H9 (cell line): ENCODE measurements at regions not wholly inside any gene's neighbourhood (a gene's known extent, or its start where the extent isn't known, plus 50 kb on each side); places are given as distances from the start of the nearest gene placed in this dataset.

Experiments
- DNase-seq: peaks from one replicate; pipeline ENCODE4 v3.0.0-alpha.2; 2017
- H2AFZ ChIP-seq: one replicate; pipeline ENCODE4 v1.6.1; 2013; ENCODE audit warnings: mild to moderate bottlenecking, low read length, control low read depth, moderate library complexity
- H2AK5ac ChIP-seq: 2 replicates; pipeline ENCODE4 v1.6.1; 2013; ENCODE audit warnings: low read length, control low read depth, mixed read lengths; ENCODE audit not compliant: insufficient read length
- H2BK120ac ChIP-seq: one replicate; pipeline ENCODE4 v1.6.1; 2013; ENCODE audit warnings: low read depth, mild to moderate bottlenecking, low read length, control low read depth, inconsistent platforms; ENCODE audit not compliant: poor library complexity, severe bottlenecking
- H2BK12ac ChIP-seq: 2 replicates; pipeline ENCODE4 v1.6.1; 2013; ENCODE audit warnings: low read length, control low read depth, mixed read lengths, low read depth; ENCODE audit not compliant: insufficient read length
- H2BK15ac ChIP-seq: 2 replicates; pipeline ENCODE4 v1.6.1; 2013; ENCODE audit warnings: low read depth, low read length, control low read depth
- H2BK20ac ChIP-seq: one replicate; pipeline ENCODE4 v1.6.1; 2013; ENCODE audit warnings: low read depth, mild to moderate bottlenecking, low read length, control low read depth, inconsistent platforms; ENCODE audit not compliant: poor library complexity, severe bottlenecking
- H2BK5ac ChIP-seq: 2 replicates; pipeline ENCODE4 v1.6.1; 2013; ENCODE audit warnings: low read length, control low read depth, mixed read lengths; ENCODE audit not compliant: insufficient read length
- H3K14ac ChIP-seq: 2 replicates; pipeline ENCODE4 v1.6.1; 2013; ENCODE audit warnings: low read length, control low read depth; ENCODE audit not compliant: insufficient read depth
- H3K18ac ChIP-seq: 2 replicates; pipeline ENCODE4 v1.6.1; 2013; ENCODE audit warnings: low read depth, mild to moderate bottlenecking, mixed read lengths, low read length, control low read depth; ENCODE audit not compliant: insufficient read length
- H3K23ac ChIP-seq: 2 replicates; pipeline ENCODE4 v1.6.1; 2013; ENCODE audit warnings: low read length, control low read depth, mixed read lengths, low read depth; ENCODE audit not compliant: insufficient read length
- H3K23me2 ChIP-seq: 2 replicates; pipeline ENCODE4 v1.6.1; 2013; ENCODE audit warnings: low read depth, mild to moderate bottlenecking, mixed read lengths, low read length, control low read depth; ENCODE audit not compliant: insufficient read length, poor library complexity, severe bottlenecking
- H3K27ac ChIP-seq: 2 replicates; pipeline ENCODE4 v1.5.1; 2013; ENCODE audit warnings: low read length, control low read depth, mixed read lengths, low read depth; ENCODE audit not compliant: insufficient read length
- H3K27me3 ChIP-seq: 2 replicates; pipeline ENCODE4 v1.6.1; 2013; ENCODE audit warnings: low read length, control low read depth, inconsistent platforms; ENCODE audit not compliant: insufficient read depth
- H3K4ac ChIP-seq: 2 replicates; pipeline ENCODE4 v1.6.1; 2013; ENCODE audit warnings: low read depth, mild to moderate bottlenecking, control low read depth, inconsistent platforms, low read length, moderate library complexity
- H3K4me1 ChIP-seq: 2 replicates; pipeline ENCODE4 v1.6.1; 2013; ENCODE audit warnings: low read length, control low read depth, inconsistent platforms; ENCODE audit not compliant: insufficient read depth
- H3K4me2 ChIP-seq: 2 replicates; pipeline ENCODE4 v1.6.1; 2013; ENCODE audit warnings: low read length, control low read depth, mixed read lengths; ENCODE audit not compliant: insufficient read length, insufficient read depth
- H3K56ac ChIP-seq: 2 replicates; pipeline ENCODE4 v1.6.1; 2013; ENCODE audit warnings: low read depth, mild to moderate bottlenecking, mixed read lengths, low read length, control low read depth; ENCODE audit not compliant: insufficient read length
- H3K79me1 ChIP-seq: 2 replicates; pipeline ENCODE4 v1.6.1; 2013; ENCODE audit warnings: low read depth, mild to moderate bottlenecking, moderate library complexity, low read length, control low read depth, inconsistent platforms; ENCODE audit not compliant: insufficient read depth, poor library complexity, severe bottlenecking
- H3K79me2 ChIP-seq: 2 replicates; pipeline ENCODE4 v1.6.1; 2013; ENCODE audit warnings: low read length, control low read depth, inconsistent platforms; ENCODE audit not compliant: insufficient read depth
- H3K9ac ChIP-seq: 2 replicates; pipeline ENCODE4 v1.6.1; 2013; ENCODE audit warnings: low read length, control low read depth, mixed read lengths; ENCODE audit not compliant: insufficient read length; ENCODE audit errors: extremely low read depth
- H3K9me3 ChIP-seq: one replicate; pipeline ENCODE4 v1.6.1; 2013; ENCODE audit warnings: low read depth, low read length, inconsistent platforms; ENCODE audit not compliant: control insufficient read depth
- H3T11ph ChIP-seq: one replicate; pipeline ENCODE4 v1.6.1; 2013; ENCODE audit warnings: mild to moderate bottlenecking, low read length, control low read depth, inconsistent platforms
- H4K20me1 ChIP-seq: one replicate; pipeline ENCODE4 v1.6.1; 2013; ENCODE audit not compliant: control insufficient read depth, insufficient read length, insufficient read depth
- H4K5ac ChIP-seq: 2 replicates; pipeline ENCODE4 v1.6.1; 2013; ENCODE audit warnings: low read depth, mild to moderate bottlenecking, mixed read lengths, low read length, control low read depth; ENCODE audit not compliant: insufficient read length
- H4K8ac ChIP-seq: replicated peaks from 2 replicates; pipeline ENCODE4 v1.6.1; 2013; ENCODE audit warnings: low read length, control low read depth, mixed read lengths, low read depth; ENCODE audit not compliant: insufficient read length
- H4K91ac ChIP-seq: 2 replicates; pipeline ENCODE4 v1.6.1; 2013; ENCODE audit warnings: low read depth, mild to moderate bottlenecking, moderate library complexity, mixed read lengths, low read length, control low read depth; ENCODE audit not compliant: insufficient read length
- H3K27ac Mint-ChIP-seq, 3 experiments: 2 replicates in 2 of 3; 3 replicates in 1 of 3; pipeline ENCODE4 v1.8.0; 2020 to 2021; ENCODE audit warnings: mixed read lengths in 3 of 3, mild to moderate bottlenecking in 1 of 3, moderate library complexity in 1 of 3
- H3K27me3 Mint-ChIP-seq: 2 replicates; pipeline ENCODE4 v1.8.0; 2021; ENCODE audit warnings: low read depth, mild to moderate bottlenecking, moderate library complexity, mixed read lengths
- H3K36me3 Mint-ChIP-seq, 3 experiments: 2 replicates in 2 of 3; 3 replicates in 1 of 3; pipeline ENCODE4 v1.8.0; 2020 to 2021; ENCODE audit warnings: low read depth in 3 of 3, mixed read lengths in 3 of 3; ENCODE audit not compliant: insufficient read depth in 1 of 3
- H3K4me1 Mint-ChIP-seq, 2 experiments: 2 replicates each; pipeline ENCODE4 v1.8.0; 2020; ENCODE audit warnings: mixed read lengths in 2 of 2
- H3K4me3 Mint-ChIP-seq, 2 experiments: 2 replicates in 1 of 2; 3 replicates in 1 of 2; pipeline ENCODE4 v1.8.0; 2020 to 2021; ENCODE audit warnings: mild to moderate bottlenecking in 2 of 2, mixed read lengths in 2 of 2, moderate library complexity in 1 of 2
- H3K9me3 Mint-ChIP-seq, 2 experiments: 2 replicates in 1 of 2; 3 replicates in 1 of 2; pipeline ENCODE4 v1.8.0; 2020; ENCODE audit warnings: mild to moderate bottlenecking in 2 of 2, mixed read lengths in 2 of 2, moderate library complexity in 1 of 2
- CTCF ChIP-seq: fragments of 200-600 bp; sonication (generic); conservative IDR thresholded peaks from 3 replicates; pipeline ENCODE4 v1.8.0; 2021; ENCODE audit warnings: antibody characterized with exemption, mild to moderate bottlenecking
- WGBS: extraction: QIAGEN DNeasy Blood & Tissue Kit; methylation state at CpG from one replicate; pipeline ENCODE4 v1.1.7; 2013; ENCODE audit warnings: missing lambda C conversion rate, low lambda C conversion rate, mixed read lengths; ENCODE audit not compliant: insufficient read length; ENCODE audit errors: extremely low coverage; 5-methylcytosine and 5-hydroxymethylcytosine counted together

- no peak overlapping the region for H3K9ac ChIP-seq
- no peaks in the 10 kb centered on the region for H3K4me1 ChIP-seq
- TF ChIP-seq CTCF, result peak; percentile 62
- no peak overlapping the region for H4K5ac ChIP-seq
- no peaks in the 10 kb centered on the region for H3K36me3 Mint-ChIP-seq
- H2BK120ac ChIP-seq, result no peak overlapping the region
- H3K23me2 ChIP-seq, result no peaks in the 10 kb centered on the region
- peaks cover 14 to 19% of the 10 kb centered on the region in 2 experiments for H3K4me1 Mint-ChIP-seq
- H3K18ac ChIP-seq, result no peak overlapping the region
- H3K9me3 Mint-ChIP-seq, result no peaks in the 10 kb centered on the region; a peak in 1 of 5 replicates
- H3K4me3 Mint-ChIP-seq, result no peak overlapping the region
- no CpG with 5 or more reads among the region's 3 CpGs for WGBS
- H4K91ac ChIP-seq, result no peak overlapping the region
- H3K9me3 ChIP-seq, result no peaks in the 10 kb centered on the region
- no peak overlapping the region for H2BK5ac ChIP-seq
- no peak overlapping the region for H3K4me2 ChIP-seq
- H3K79me2 ChIP-seq, result no peaks in the 10 kb centered on the region
- no peak overlapping the region for H3T11ph ChIP-seq
- H2BK20ac ChIP-seq, result no peak overlapping the region
- peak; percentile 61 for DNase-seq
- H3K27me3 ChIP-seq, result no peaks in the 10 kb centered on the region
- H3K14ac ChIP-seq, result no peak overlapping the region
- no peak overlapping the region for H3K23ac ChIP-seq
- H2BK15ac ChIP-seq, result no peak overlapping the region
- H2AFZ ChIP-seq, result no peak overlapping the region
- no peaks in the 10 kb centered on the region for H4K20me1 ChIP-seq
- H3K27ac ChIP-seq, result no peak overlapping the region
- H3K56ac ChIP-seq, result no peak overlapping the region
- peak overlapping the region in 1 of 3 experiments; percentile 10; a peak in 1 of 7 replicates for H3K27ac Mint-ChIP-seq
- H3K27me3 Mint-ChIP-seq, result no peaks in the 10 kb centered on the region
- no peak overlapping the region for H3K4ac ChIP-seq
- H4K8ac ChIP-seq, result no peak overlapping the region
- no peaks in the 10 kb centered on the region for H3K79me1 ChIP-seq
- no peak overlapping the region for H2BK12ac ChIP-seq
- no peak overlapping the region for H2AK5ac ChIP-seq
Observed at GRCh38 chrX:95903490-95903889, 781.2 kb upstream of the DIAPH2 start.
